GF-D8 (cell line): ENCODE measurements at regions not wholly inside any gene's neighbourhood (a gene's known extent, or its start where the extent isn't known, plus 50 kb on each side); places are given as distances from the start of the nearest gene placed in this dataset.

Source experiments
- DNase-seq: peaks from one replicate; lab custom pipeline; 2025; lab: John Stamatoyannopoulos, UW

DNA sequence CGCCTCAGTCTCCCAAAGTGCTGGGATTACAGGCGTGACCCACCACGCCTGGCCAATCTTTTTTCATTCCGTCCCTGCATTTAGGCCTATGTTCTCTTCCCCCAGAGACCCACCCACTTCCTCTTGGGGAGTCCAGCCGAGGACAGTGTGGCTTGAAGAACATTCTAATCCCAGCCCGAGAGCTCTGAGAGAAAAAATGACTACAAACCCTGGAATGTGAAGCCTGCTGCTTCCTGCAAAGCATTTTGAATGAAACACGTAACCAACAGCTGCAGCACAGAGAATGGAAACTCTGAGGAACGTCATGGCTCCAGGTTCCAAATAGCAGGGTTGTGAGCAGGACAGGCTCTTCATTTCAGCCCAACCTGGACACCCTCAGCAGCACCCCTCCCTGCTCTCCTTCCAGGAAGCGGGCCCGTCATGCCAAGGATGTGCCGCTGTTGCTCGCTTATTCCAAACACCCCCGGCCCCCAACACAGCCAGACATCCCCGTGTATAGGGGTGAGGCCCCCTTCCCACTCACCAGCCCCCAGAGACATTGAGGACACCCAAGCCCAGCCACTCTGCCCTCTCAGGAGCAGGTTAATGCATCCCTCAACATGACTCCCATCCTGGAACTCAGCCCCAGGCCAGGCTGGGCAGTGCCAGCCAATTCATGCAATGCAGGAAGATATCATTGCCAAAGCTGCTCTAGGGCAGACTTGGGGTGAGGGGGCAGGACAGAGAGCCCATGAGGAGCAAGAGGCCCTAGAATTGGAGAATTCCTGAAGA, 139.8 kb downstream of the ZFP36L2 start:
- DNase-seq, result no peak

DNA sequence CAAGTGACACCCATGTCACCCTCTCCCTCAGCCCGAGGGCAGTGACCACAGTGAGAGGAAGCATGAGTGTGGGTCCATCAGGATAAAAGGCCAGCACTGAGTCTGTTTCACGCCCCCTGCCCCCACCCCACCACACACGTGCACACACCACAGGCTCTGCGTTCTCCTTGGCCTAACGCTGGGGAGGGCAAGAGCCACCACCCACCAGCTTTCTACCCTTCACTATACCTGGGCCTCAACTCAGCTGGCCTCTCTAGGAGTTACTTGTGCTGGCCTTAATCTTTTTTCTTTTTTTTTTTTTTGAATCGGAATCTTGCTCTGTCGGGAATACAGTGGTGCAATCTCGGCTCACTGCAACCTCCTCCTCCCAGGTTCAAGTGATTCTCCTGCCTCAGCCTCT, 140.5 kb downstream of the ZFP36L2 start:
- no peak for DNase-seq

- DNase-seq, result no peak
These were observed 140.9 kb downstream of the ZFP36L2 start for GRCh38 chr2:43085505-43085904.

DNA sequence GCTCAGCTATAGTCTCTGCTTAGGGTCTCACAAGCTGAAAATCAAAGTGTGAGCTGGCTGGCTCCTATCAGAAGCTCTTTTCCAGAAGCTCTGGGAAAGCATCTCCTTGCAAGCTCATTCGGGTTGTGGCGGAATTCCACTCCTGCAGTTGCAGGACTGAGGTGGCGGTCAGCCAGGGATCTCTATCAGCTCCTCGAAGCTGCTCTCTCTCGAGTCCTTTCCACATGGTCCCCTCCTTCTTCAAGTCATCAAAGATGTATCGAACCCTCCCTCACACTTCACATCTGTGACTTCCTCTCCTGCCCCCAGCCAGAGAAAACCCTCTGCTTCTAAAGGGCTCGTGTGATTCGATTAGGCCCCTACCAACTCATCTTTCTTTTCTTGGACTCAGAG, 141.7 kb downstream of the ZFP36L2 start:
- DNase-seq, result no peak

DNA sequence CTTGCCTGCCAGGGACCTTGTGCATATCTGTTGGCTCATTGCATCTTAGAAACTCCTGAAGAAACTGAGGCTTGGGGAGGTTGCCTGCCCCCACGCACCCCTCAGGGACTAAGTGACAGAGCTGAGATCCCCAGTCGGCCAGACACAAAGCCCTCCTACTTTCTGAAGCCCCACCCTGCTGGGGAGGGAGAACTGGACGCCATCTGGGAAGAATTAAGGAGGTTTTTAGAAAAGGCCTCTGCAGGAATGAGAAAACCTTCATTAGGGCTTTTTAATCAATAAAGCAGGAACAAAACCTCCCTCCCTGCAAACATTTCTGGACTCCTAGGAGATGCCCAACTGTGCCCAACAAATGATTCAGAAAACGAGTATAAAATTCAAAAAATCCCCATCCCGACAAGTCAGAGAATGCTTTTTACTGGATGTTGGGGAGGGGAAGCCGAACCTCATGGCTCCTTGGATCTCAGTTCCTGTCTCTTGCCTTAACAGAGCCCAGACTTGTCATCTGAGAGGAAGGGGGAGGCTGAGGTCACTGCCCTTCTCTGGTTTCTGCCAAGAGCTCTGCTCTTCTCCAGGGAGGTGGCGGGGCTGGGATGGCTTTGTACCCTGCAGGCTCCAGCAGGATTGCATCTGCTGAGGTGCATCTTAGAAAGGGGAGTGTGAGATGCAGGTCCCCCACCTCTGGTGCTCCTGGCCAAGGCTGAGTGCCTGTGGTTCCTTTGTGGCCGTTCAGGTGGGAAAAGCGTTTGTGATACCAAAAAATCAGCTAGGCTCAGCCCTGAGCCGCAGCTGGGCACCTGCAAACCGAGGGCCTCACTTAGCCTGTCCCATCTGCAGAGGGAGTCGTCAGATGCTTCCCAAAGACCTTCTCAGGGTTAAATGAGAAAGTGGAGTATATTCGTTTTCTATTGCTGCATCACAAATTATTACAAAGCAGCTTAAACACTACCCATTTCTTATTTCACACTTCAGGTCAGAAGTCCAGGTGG, 142.4 kb downstream of the ZFP36L2 start:
- no peak for DNase-seq

DNA sequence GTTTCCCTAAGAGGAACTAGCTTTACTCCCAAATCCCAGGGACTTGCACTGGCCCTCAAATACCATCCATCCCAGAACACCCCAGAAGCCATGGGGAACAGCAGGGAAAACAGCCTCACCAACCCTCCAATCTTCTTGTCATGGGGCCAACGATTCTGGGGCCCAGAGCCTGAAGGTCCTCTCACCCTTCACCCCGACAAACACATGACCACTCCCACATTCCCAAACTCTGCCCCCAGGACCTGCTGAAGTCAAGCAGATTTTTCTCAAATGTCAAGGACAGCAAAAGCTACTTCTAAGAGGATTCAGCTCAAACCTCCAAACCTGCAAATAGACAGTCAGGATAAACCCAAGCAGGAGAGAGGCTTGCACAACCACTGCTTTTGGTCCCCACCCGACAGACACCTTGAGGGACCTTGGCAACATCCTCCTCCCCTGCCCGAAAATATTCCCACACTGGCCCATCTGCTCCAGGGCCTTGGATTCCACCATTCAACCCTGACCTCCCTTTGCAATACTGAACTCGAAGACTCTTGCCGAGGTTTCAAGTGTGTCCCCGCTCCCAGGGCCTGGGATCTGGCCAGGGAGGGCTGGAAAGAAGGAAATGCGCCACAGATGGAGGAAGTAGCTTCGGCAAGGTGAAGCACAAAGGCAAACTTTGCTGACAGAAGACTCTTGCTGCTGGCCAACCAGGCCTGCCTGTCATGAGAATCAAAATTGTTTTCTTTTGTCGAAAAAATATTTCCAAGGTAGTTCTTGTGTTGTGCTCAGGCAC, 143.3 kb downstream of the ZFP36L2 start:
- no peak for DNase-seq

DNA sequence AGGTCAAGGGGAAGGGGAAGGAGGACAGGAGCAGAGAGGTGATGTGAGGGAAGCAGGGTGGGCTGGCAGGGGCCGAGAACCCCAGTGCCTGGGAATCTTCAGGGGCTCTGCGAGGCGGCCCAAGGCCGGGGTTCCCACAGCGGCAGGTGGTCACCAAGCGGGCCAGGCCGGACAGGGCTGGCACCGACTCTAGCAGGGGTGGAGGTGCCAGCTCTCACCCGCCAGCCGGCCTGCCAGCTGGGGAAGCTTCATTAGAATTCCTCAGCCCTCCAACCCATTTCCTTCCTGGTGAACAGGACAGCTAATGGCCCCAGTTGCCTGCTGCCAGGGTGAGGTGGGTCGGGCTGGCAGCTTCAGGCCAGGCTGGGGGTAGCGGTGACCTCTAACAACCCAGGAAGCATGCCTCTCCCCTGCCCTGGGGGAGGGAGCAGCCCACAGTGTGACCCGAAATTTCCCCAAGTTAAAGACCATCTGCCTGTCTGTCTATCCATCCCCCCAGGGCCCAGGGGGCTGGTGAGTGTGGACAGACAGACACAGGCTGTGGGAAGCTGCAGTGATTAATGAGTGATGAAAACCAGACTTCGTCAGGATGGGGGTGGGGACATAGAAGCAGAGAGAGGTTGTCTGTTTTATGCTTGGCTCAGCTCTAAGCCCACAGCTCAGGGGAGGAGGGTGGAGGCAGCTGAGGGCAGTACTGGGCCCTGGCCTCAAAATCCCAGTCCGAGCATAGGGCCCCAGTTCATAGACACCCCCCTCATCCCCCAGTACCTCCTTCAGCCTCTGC, 144.1 kb downstream of the ZFP36L2 start:
- DNase-seq, result no peak

DNA sequence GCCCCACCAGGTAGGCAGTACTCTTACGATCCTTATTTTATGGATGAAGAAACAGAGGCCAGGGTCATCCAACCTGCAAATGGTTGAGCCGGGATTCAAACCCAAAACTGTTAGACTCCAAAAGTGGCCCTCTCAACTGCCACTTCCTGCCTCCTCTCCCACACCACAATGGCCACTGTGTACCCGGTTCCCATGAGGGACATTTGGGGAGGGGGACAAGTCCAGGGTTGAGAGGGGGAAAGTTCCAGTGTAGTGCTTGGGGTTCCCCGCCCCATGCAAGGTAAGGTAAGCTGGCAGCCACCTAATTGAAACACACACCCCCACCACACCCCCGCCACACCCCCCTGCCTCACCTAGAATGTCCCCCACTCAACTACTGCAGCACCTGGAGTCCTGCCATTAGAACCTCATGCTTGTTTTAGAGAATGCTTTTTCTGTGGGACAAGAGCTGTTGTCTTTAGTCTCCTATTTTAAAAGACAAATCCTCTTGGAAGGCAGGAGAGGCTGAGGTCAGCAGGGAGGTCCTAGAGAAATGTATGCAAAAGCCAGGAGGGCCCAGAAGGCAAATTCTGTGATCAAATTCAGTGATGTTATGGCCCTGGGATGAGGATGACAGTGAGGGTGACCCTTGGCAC, 145.2 kb downstream of the ZFP36L2 start:
- DNase-seq, result no peak

- DNase-seq, result no peak
These were observed 145.8 kb downstream of the ZFP36L2 start for GRCh38 chr2:43080571-43081021.

DNA sequence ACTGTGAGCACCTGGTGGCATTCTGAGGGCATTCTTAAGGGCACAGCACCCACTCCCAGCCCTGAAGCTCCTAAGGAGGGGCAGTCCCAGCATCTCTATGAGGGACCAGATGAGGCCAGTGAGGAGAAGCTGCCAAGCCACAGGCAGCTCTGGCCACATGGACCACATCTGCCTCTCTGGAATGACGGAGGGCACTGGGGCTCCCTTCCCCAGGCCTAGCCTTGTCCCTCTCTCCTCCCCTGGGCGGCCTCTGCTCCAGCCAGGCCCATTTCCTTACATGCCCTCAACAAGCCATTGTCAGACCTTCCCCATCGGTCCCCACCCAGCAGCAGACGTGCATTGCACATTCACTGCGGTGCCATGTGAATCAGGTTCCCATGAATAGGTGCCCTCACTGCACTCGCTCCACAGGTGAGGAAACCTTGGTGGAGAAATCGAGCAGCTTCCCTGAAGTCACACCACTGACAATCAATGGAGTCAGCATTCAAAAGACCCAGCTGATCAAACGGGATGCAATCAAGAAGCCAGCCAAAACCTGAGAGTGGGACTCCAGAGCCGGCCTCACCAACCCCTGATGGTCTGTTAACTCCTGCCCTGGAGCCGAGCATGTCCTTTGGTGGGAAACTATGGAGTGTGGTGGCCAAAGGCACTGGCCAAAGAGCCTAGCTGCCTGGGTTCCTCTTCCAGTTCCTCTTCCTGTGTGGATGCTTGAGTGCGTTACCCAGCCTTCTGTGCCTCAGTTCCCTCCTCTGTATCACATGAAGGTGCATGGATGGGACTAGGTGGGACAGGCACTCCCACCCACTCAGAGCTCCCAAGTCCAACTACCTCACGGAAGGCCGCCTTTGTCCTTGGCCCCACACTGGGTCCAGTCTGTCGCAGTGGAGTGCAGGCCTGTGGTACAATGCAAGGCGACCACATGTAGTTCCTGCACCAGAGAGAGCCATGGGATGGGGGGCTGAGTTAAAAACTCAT, 147.3 kb downstream of the ZFP36L2 start:
- no peak for DNase-seq

DNA sequence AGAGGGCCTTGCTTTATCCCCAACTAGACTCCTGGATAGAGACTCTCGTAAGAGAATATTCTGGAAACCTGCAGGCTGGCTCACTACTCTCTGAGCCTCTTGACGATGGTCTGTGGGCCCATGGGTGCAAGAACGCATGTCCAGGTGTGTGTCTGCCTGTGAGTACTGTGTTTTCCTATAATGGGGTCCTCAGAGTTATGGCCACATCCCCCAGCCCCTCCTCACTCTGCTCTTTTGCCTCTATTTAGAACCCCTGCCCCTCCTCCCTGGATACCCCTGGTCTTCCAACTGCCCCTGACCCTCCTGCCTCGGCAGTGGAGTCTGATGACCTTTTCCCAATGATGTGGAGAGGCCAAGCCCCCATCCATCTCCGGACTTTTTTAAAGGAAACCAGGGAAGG, 148.1 kb downstream of the ZFP36L2 start:
- no peak for DNase-seq

DNA sequence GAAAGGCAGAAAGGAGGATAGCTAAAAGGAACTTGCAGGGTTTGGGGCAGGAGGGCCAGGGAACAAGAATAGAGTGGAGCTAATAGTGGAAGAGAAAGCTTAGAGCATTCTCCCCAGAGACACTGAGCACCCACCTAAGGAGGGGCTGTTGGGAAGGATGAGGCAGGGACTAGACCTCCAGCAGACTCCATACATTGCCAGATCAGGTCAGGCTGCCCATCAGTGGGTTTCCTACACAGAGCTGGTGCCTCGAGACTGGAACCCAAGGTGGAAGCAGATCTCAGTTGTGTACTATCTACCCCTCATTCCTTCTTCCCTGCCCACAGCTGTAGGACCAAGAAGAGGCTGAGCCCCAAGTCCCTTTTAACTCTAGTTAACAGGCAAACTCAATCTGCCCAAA, 148.5 kb downstream of the ZFP36L2 start:
- no peak for DNase-seq

GRCh38 chr2:43076676-43077075, 149.7 kb downstream of the ZFP36L2 start:
- no peak for DNase-seq

- DNase-seq, result no peak
These were observed 150.4 kb downstream of the ZFP36L2 start for GRCh38 chr2:43075811-43076585.

GRCh38 chr2:43075054-43075593, 151.3 kb downstream of the ZFP36L2 start:
- DNase-seq, result no peak

GRCh38 chr2:43074592-43075053, 151.8 kb downstream of the ZFP36L2 start:
- no peak for DNase-seq

- no peak for DNase-seq
These were observed 152.4 kb downstream of the ZFP36L2 start for GRCh38 chr2:43074052-43074451.

GRCh38 chr2:43073401-43073825, 153.0 kb downstream of the ZFP36L2 start:
- no peak for DNase-seq
